Activated T-cell treated with anti-CD3 and anti-CD28 coated beads, Interleukin-2, amount 50 U/mL, for 48 hours (primary cell): ENCODE measurements at regions not wholly inside any gene's neighbourhood (a gene's known extent, or its start where the extent isn't known, plus 50 kb on each side); places are given as distances from the start of the nearest gene placed in this dataset.

Source experiments
- DNase-seq, 2 experiments: peaks; one replicate each; pipeline ENCODE4 v3.0.0-alpha.2; 2020

- no peak for DNase-seq
These were observed 625.4 kb downstream of the ZPLD1 start for GRCh38 chr3:103060242-103060641.

GRCh38 chr3:103067963-103068362, 633.1 kb downstream of the ZPLD1 start:
- DNase-seq = no peak

GRCh38 chr3:103075282-103075681, 640.5 kb downstream of the ZPLD1 start:
- no peak for DNase-seq

GRCh38 chr3:103077910-103078309, 643.1 kb downstream of the ZPLD1 start:
- no peak for DNase-seq

- DNase-seq = no peak
These were observed 647.7 kb downstream of the ZPLD1 start for GRCh38 chr3:103082501-103082900.

GRCh38 chr3:103083848-103084631, 649.2 kb downstream of the ZPLD1 start:
- no peak for DNase-seq

GRCh38 chr3:103085465-103085864, 650.6 kb downstream of the ZPLD1 start:
- DNase-seq = no peak

GRCh38 chr3:103089758-103090157, 654.9 kb downstream of the ZPLD1 start:
- no peak for DNase-seq

GRCh38 chr3:103105206-103105605, 670.4 kb downstream of the ZPLD1 start:
- DNase-seq = no peak

GRCh38 chr3:103112273-103112672, 677.5 kb downstream of the ZPLD1 start:
- no peak for DNase-seq

- no peak for DNase-seq
These were observed 691.3 kb downstream of the ZPLD1 start for GRCh38 chr3:103126115-103126514.

GRCh38 chr3:103127098-103127630, 692.3 kb downstream of the ZPLD1 start:
- no peak for DNase-seq

GRCh38 chr3:103127737-103128136, 692.9 kb downstream of the ZPLD1 start:
- DNase-seq = no peak

GRCh38 chr3:103134023-103134724, 699.4 kb downstream of the ZPLD1 start:
- no peak for DNase-seq

- no peak for DNase-seq
These were observed 701.8 kb downstream of the ZPLD1 start for GRCh38 chr3:103136621-103137020.

- no peak for DNase-seq
These were observed 703.0 kb downstream of the ZPLD1 start for GRCh38 chr3:103137830-103138229.

- no peak for DNase-seq
These were observed 723.4 kb downstream of the ZPLD1 start for GRCh38 chr3:103158183-103158582.

GRCh38 chr3:103166890-103167289, 732.1 kb downstream of the ZPLD1 start:
- no peak for DNase-seq

GRCh38 chr3:103167850-103168249, 733.0 kb downstream of the ZPLD1 start:
- no peak for DNase-seq

- DNase-seq = no peak
These were observed 734.5 kb downstream of the ZPLD1 start for GRCh38 chr3:103169289-103169688.

GRCh38 chr3:103170651-103171050, 735.8 kb downstream of the ZPLD1 start:
- no peak for DNase-seq

- no peak for DNase-seq
These were observed 739.1 kb downstream of the ZPLD1 start for GRCh38 chr3:103173940-103174339.

- DNase-seq = no peak
These were observed 746.3 kb downstream of the ZPLD1 start for GRCh38 chr3:103181160-103181559.

GRCh38 chr3:103184772-103185171, 750.0 kb downstream of the ZPLD1 start:
- no peak for DNase-seq
